Adrenal gland (tissue), 5 donors: ENCODE measurements at regions not wholly inside any gene's neighbourhood (a gene's known extent, or its start where the extent isn't known, plus 50 kb on each side); places are given as distances from the start of the nearest gene placed in this dataset.

Source experiments
- POLR2A ChIP-seq, 2 donors: fragments of 450-650 bp; IDR thresholded peaks; one replicate each; pipeline ENCODE4 v1.6.1; 2017; ENCODE audit warnings: antibody characterized with exemption in 2 of 2, mild to moderate bottlenecking in 2 of 2, moderate library complexity in 1 of 2
- TF ChIP-seq, protein P1 (sequence below), 6 experiments: fragments of 450-650 bp in 4 of 6; fragments of 200-600 bp in 2 of 6; sonication (generic) in 1 of 6; IDR thresholded peaks; 1 replicate in 5 of 6; 2 replicates in 1 of 6; pipeline versions ENCODE4 v1.5.1 to v1.8.0; 2016 to 2021; ENCODE audit warnings: antibody characterized with exemption in 6 of 6, mild to moderate bottlenecking in 2 of 6, moderate library complexity in 1 of 6
- donor health status: DM: no; HTN: no; CAD: no.

DNA sequence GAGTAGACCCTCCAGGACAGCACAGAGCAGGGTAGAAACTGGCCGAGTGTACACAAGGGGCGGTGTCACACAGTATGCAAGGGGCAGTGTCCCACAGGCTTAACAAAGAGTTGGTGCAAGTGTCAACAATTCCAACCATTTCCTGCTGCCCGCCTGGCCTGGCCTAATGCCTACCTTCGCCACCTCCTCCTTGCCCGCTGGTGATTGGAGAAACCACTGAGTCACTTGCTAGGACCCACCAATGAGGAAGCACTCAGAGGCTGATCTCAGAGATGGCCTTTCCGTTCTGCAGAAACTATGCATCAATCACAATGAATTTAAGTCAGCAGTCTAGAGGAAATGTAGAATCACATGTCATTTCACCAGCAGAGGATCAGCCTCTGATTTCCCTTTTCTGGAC lies 263.3 kb upstream of the PKDCC start:
- TF ChIP-seq, protein P1, sequence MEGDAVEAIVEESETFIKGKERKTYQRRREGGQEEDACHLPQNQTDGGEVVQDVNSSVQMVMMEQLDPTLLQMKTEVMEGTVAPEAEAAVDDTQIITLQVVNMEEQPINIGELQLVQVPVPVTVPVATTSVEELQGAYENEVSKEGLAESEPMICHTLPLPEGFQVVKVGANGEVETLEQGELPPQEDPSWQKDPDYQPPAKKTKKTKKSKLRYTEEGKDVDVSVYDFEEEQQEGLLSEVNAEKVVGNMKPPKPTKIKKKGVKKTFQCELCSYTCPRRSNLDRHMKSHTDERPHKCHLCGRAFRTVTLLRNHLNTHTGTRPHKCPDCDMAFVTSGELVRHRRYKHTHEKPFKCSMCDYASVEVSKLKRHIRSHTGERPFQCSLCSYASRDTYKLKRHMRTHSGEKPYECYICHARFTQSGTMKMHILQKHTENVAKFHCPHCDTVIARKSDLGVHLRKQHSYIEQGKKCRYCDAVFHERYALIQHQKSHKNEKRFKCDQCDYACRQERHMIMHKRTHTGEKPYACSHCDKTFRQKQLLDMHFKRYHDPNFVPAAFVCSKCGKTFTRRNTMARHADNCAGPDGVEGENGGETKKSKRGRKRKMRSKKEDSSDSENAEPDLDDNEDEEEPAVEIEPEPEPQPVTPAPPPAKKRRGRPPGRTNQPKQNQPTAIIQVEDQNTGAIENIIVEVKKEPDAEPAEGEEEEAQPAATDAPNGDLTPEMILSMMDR (IDR thresholded peaks at IDR 0.05) = no peak
- no peak for TF ChIP-seq POLR2A (IDR thresholded peaks at IDR 0.05)
